ENCODE measurements at regions not wholly inside any gene's neighbourhood (a gene's known extent, or its start where the extent isn't known, plus 50 kb on each side); places are given as distances from the start of the nearest gene placed in this dataset.
"Not testable (repeated sequence)": the region's sequence is repeated elsewhere in the genome, so short reads cannot be mapped to it uniquely, and the experiment has no call there.

GRCh38 chr1:60251426-60251825 lies 177.9 kb upstream of the C1orf87 start:
- no peak overlapping the region for H3K4me3 Mint-ChIP-seq (ENCODE audit: unreplicated experiment)
- no peaks in the 10 kb centered on the region for H3K4me1 Mint-ChIP-seq (ENCODE audit: unreplicated experiment)
- TF ChIP-seq CTCF (IDR thresholded peaks at IDR 0.05; ENCODE audit: unreplicated experiment) = no peak
- no peaks in the 10 kb centered on the region for H3K27me3 Mint-ChIP-seq (ENCODE audit: unreplicated experiment)
- H3K36me3 Mint-ChIP-seq (ENCODE audit: low read depth, unreplicated experiment) = no peaks in the 10 kb centered on the region
- H3K27ac Mint-ChIP-seq (ENCODE audit: unreplicated experiment) = no peak overlapping the region
- no peaks in the 10 kb centered on the region for H3K9me3 Mint-ChIP-seq (ENCODE audit: unreplicated experiment)
- no peak for DNase-seq (ENCODE audit: low spot score)

- H3K27me3 Mint-ChIP-seq (ENCODE audit: unreplicated experiment); H3K4me3 Mint-ChIP-seq (ENCODE audit: unreplicated experiment); H3K36me3 Mint-ChIP-seq (ENCODE audit: low read depth, unreplicated experiment); H3K27ac Mint-ChIP-seq (ENCODE audit: unreplicated experiment); H3K4me1 Mint-ChIP-seq (ENCODE audit: unreplicated experiment); DNase-seq (ENCODE audit: low spot score); H3K9me3 Mint-ChIP-seq (ENCODE audit: unreplicated experiment): not testable (repeated sequence)
These were observed 173.9 kb upstream of the C1orf87 start for GRCh38 chr1:60247467-60247866.

GRCh38 chr1:60245324-60245723 lies 171.8 kb upstream of the C1orf87 start:
- no peak overlapping the region for H3K4me3 Mint-ChIP-seq (ENCODE audit: unreplicated experiment)
- H3K36me3 Mint-ChIP-seq (ENCODE audit: low read depth, unreplicated experiment) = no peaks in the 10 kb centered on the region
- H3K4me1 Mint-ChIP-seq (ENCODE audit: unreplicated experiment) = no peaks in the 10 kb centered on the region
- DNase-seq (ENCODE audit: low spot score) = no peak
- no peaks in the 10 kb centered on the region for H3K9me3 Mint-ChIP-seq (ENCODE audit: unreplicated experiment)
- peaks cover 2% of the 10 kb centered on the region for H3K27me3 Mint-ChIP-seq (ENCODE audit: unreplicated experiment)
- H3K27ac Mint-ChIP-seq (ENCODE audit: unreplicated experiment) = no peak overlapping the region
- TF ChIP-seq CTCF (IDR thresholded peaks at IDR 0.05; ENCODE audit: unreplicated experiment) = no peak

GRCh38 chr1:60244906-60245305 lies 171.3 kb upstream of the C1orf87 start:
- no peak for TF ChIP-seq CTCF (IDR thresholded peaks at IDR 0.05; ENCODE audit: unreplicated experiment)
- Mint-ChIP-seq H3K4me3 (ENCODE audit: unreplicated experiment) (no peak overlapping the region), H3K4me1 (ENCODE audit: unreplicated experiment) (no peaks in the 10 kb centered on the region), H3K27me3 (ENCODE audit: unreplicated experiment) (peaks cover 2% of the 10 kb centered on the region), H3K9me3 (ENCODE audit: unreplicated experiment) (no peaks in the 10 kb centered on the region), H3K36me3 (ENCODE audit: low read depth, unreplicated experiment) (no peaks in the 10 kb centered on the region), H3K27ac (ENCODE audit: unreplicated experiment) (no peak overlapping the region)
- no peak for DNase-seq (ENCODE audit: low spot score)

GRCh38 chr1:60235275-60235674 lies 161.7 kb upstream of the C1orf87 start:
- no peaks in the 10 kb centered on the region for H3K9me3 Mint-ChIP-seq (ENCODE audit: unreplicated experiment)

More at GRCh38 chr1:60235275-60235674, 161.7 kb upstream of the C1orf87 start:
- Mint-ChIP-seq H3K27me3 (ENCODE audit: unreplicated experiment) (no peaks in the 10 kb centered on the region), H3K27ac (ENCODE audit: unreplicated experiment) (no peak overlapping the region), H3K4me1 (ENCODE audit: unreplicated experiment) (no peaks in the 10 kb centered on the region), H3K36me3 (ENCODE audit: low read depth, unreplicated experiment) (no peaks in the 10 kb centered on the region), H3K4me3 (ENCODE audit: unreplicated experiment) (no peak overlapping the region)
- no peak for TF ChIP-seq CTCF (IDR thresholded peaks at IDR 0.05; ENCODE audit: unreplicated experiment)
- no peak for DNase-seq (ENCODE audit: low spot score)

Measured in endothelial cell (in vitro differentiated cells).